HepG2 (cell line): ENCODE measurements at regions not wholly inside any gene's neighbourhood (a gene's known extent, or its start where the extent isn't known, plus 50 kb on each side); places are given as distances from the start of the nearest gene placed in this dataset.
A peak's percentile ranks its signal among the peaks of the same experiment; 100 is the strongest.

ENCODE experiments used
- ATAC-seq: fragments of 200-7000 bp; cut with Tn5 transposase; 3 replicates; pipeline ENCODE4 v1.9.1; 2020; ENCODE audit warnings: mild to moderate bottlenecking, moderate library complexity
- BruUV-seq: library from RNA; stranded (reverse); fragments of 400-500 nt; replicated peaks from 2 replicates; lab custom pipeline; 2021; lab: Mats Ljungman, UMichigan
- CTCF ChIA-PET: fragments of 300-600 bp; formaldehyde crosslinking; extraction: SDS; loops from one replicate; lab custom pipeline; 2021; ENCODE audit warnings: low total read pairs, inconsistent platforms, low intra/inter-chr PET ratio; lab: Yijun Ruan, JAX
- POLR2A ChIA-PET: fragments of 350-600 bp; sonication (Branson Sonifier 250); formaldehyde crosslinking; loops from one replicate; lab custom pipeline; 2020; ENCODE audit warnings: antibody characterized with exemption, inconsistent platforms; lab: Yijun Ruan, JAX
- DNase-seq: peaks from one replicate; pipeline ENCODE4 v3.0.0-alpha.2; 2015; ENCODE audit warnings: low spot score
- FAIRE-seq: peaks from 3 replicates; lab custom pipeline; 2011; peaks lifted over from hg19 to GRCh38; lab: Jason Lieb, UNC
- H2AFZ ChIP-seq: one replicate; pipeline ENCODE4 v1.6.1; 2011; ENCODE audit warnings: low read length, inconsistent platforms
- H3K27ac ChIP-seq: fragments of 300-600 bp; 3 replicates; pipeline ENCODE4 v1.8.0; 2011; ENCODE audit warnings: mixed run types, mild to moderate bottlenecking, mixed read lengths, low read length, inconsistent platforms; ENCODE audit not compliant: insufficient read depth; ENCODE audit errors: extremely low read length
- H3K27me3 ChIP-seq, 2 experiments: fragments of 200-600 bp in 1 of 2; 2 replicates in 1 of 2; 3 replicates in 1 of 2; pipeline versions ENCODE4 v1.6.0 to v1.8.0; 2011; ENCODE audit warnings: low read length in 2 of 2, mild to moderate bottlenecking in 2 of 2, moderate library complexity in 2 of 2, inconsistent platforms in 1 of 2; ENCODE audit not compliant: insufficient read depth in 2 of 2, control insufficient read depth in 1 of 2
- H3K36me3 ChIP-seq, 2 experiments: fragments of 200-600 bp in 1 of 2; replicated peaks in 1 of 2; 2 replicates in 1 of 2; 3 replicates in 1 of 2; pipeline versions ENCODE4 v1.5.1 to v1.8.0; 2011; ENCODE audit warnings: low read length in 2 of 2, inconsistent platforms in 1 of 2; ENCODE audit not compliant: insufficient read depth in 2 of 2, control insufficient read depth in 1 of 2
- H3K4me1 ChIP-seq: 2 replicates; pipeline ENCODE4 v1.5.1; 2012; ENCODE audit warnings: low read length, inconsistent platforms; ENCODE audit not compliant: insufficient read depth
- H3K4me2 ChIP-seq: 2 replicates; pipeline ENCODE4 v1.6.0; 2011; ENCODE audit warnings: low read depth, low read length, inconsistent platforms
- H3K4me3 ChIP-seq, 3 experiments: fragments of 200-600 bp in 1 of 3; sonication (generic), shearing (Covaris generic) in 1 of 3; replicated peaks in 1 of 3; 2 replicates each; pipeline ENCODE4 v1.5.1; 2011 to 2016; ENCODE audit warnings: low read length in 3 of 3, inconsistent platforms in 2 of 3, low read depth in 2 of 3, mild to moderate bottlenecking in 2 of 3, control low read depth in 1 of 3, mixed read lengths in 1 of 3; ENCODE audit not compliant: insufficient read depth in 1 of 3
- H3K79me2 ChIP-seq: one replicate; pipeline ENCODE4 v1.6.1; 2011; ENCODE audit warnings: low read length, inconsistent platforms; ENCODE audit not compliant: insufficient read depth
- H3K9ac ChIP-seq: 2 replicates; pipeline ENCODE4 v1.6.0; 2011; ENCODE audit warnings: mild to moderate bottlenecking, low read depth, low read length, inconsistent platforms; ENCODE audit not compliant: insufficient read depth
- H3K9me3 ChIP-seq: 2 replicates; pipeline ENCODE4 v1.5.1; 2012; ENCODE audit warnings: mild to moderate bottlenecking, low read length
- H4K20me1 ChIP-seq: 2 replicates; pipeline ENCODE4 v1.6.0; 2011; ENCODE audit warnings: inconsistent platforms, mild to moderate bottlenecking, low read length, moderate library complexity; ENCODE audit not compliant: insufficient read depth
- EP300 ChIP-seq, 3 experiments: sonication (generic) in 1 of 3; formaldehyde crosslinking in 1 of 3; IDR thresholded peaks; 2 replicates each; pipeline versions ENCODE4 v1.5.1 to v1.6.1; 2011 to 2020; ENCODE audit warnings: low read depth in 2 of 3, low read length in 2 of 3, borderline replicate concordance in 1 of 3, improper control_type of control experiment in 1 of 3, mild to moderate bottlenecking in 1 of 3, missing genetic modification reagents in 1 of 3, moderate library complexity in 1 of 3
- KDM2A ChIP-seq: sonication (generic); formaldehyde crosslinking; IDR thresholded peaks from 2 replicates; pipeline ENCODE4 v1.4.0; 2020; ENCODE audit warnings: low read depth, missing genetic modification reagents, borderline replicate concordance
- KLF11 ChIP-seq: IDR thresholded peaks from 2 replicates; pipeline ENCODE4 v1.6.1; 2016; ENCODE audit warnings: missing compliant biosample characterization
- MYPOP ChIP-seq: sonication (generic); formaldehyde crosslinking; IDR thresholded peaks from 2 replicates; pipeline ENCODE4 v1.8.1; 2023; ENCODE audit warnings: mild to moderate bottlenecking, moderate library complexity, missing genetic modification reagents
- NFYB ChIP-seq: sonication (generic); formaldehyde crosslinking; IDR thresholded peaks from 2 replicates; pipeline ENCODE4 v1.4.0; 2020; ENCODE audit warnings: missing genetic modification reagents
- PHF5A ChIP-seq: IDR thresholded peaks from one replicate; pipeline ENCODE4 v1.6.1; 2018; ENCODE audit warnings: low read depth, missing genetic modification reagents; ENCODE audit not compliant: unreplicated experiment
- ZNF557 ChIP-seq: sonication (generic); formaldehyde crosslinking; IDR thresholded peaks from 2 replicates; pipeline ENCODE4 v1.4.0; 2020; ENCODE audit warnings: missing genetic modification reagents
- ZNF737 ChIP-seq: sonication (generic); formaldehyde crosslinking; IDR thresholded peaks from 2 replicates; pipeline ENCODE4 v1.5.0; 2020; ENCODE audit warnings: missing genetic modification reagents, mild to moderate bottlenecking, borderline replicate concordance
- WGBS: methylation state at CpG from one replicate; pipeline ENCODE4 v1.1.6; 2017; ENCODE audit warnings: low lambda C conversion rate; 5-methylcytosine and 5-hydroxymethylcytosine counted together
- in situ Hi-C: cut with HindIII; loops from 2 replicates; pipeline ENCODE4 v1.10.0; 2017; ENCODE audit warnings: low pct_unique_long_range_greater_than_20kb; ENCODE audit not compliant: extremely low pct_ligation_motif_present
- intact Hi-C: fragments of 100-400 bp; cut with micrococcal nuclease; formaldehyde crosslinking; loops from one replicate; pipeline ENCODE4 v1.10.0; 2022; ENCODE audit not compliant: unreplicated experiment

GRCh38 chr13:33691980-33692379 lies 126.0 kb upstream of the RFC3 start:
- H4K20me1 ChIP-seq, result no peaks in the 10 kb centered on the region
- WGBS, result 82% methylated on average over 11 of the region's 11 CpGs
- no TSS peak for BruUV-seq
- ATAC-seq (no peak), DNase-seq (no peak), FAIRE-seq (no peak)
- H3K27me3 ChIP-seq, result no peaks in the 10 kb centered on the region
- no peaks in the 10 kb centered on the region for H3K79me2 ChIP-seq
- H3K4me1 ChIP-seq, result peaks cover 3% of the 10 kb centered on the region
- CTCF ChIA-PET, result no interaction called here
- H3K27ac ChIP-seq, result no peak overlapping the region
- POLR2A ChIA-PET, result no interaction called here
- TF ChIP-seq ZNF737 (CRISPR knock-in tag), result no peak
- TF ChIP-seq PHF5A (CRISPR knock-in tag), result no peak
- 0 out of 2 replicates have a peak, but pooled peaks have one; percentile 20 for TF ChIP-seq NFYB (CRISPR knock-in tag)
- no peak for TF ChIP-seq MYPOP (CRISPR knock-in tag)
- TF ChIP-seq ZNF557 (CRISPR knock-in tag), result no peak
- no peak for TF ChIP-seq KDM2A (CRISPR knock-in tag)
- TF ChIP-seq KLF11 (CRISPR knock-in tag), result no peak
- no peak for TF ChIP-seq EP300 (IDR thresholded peaks at IDR 0.05; ENCODE audit: low read depth in 2 of 2, low read length in 2 of 2)
- no peak for TF ChIP-seq EP300 (CRISPR knock-in tag; IDR thresholded peaks at IDR 0.05; ENCODE audit: borderline replicate concordance)
- TF ChIP-seq, all 625 proteins: peak for 1
- Histone ChIP-seq H3K4me2 (no peak overlapping the region), H3K9me3 (0 out of 2 replicates have a peak, but pooled peaks cover 4% of the 10 kb centered on the region), H3K36me3 (no peaks in the 10 kb centered on the region), H3K9ac (no peak overlapping the region), H3K4me3 (no peak overlapping the region), H2AFZ (no peak overlapping the region)
- intact Hi-C loops, result no loop called here
- in situ Hi-C loops, result no loop called here
